IMR-90 (cell line): ENCODE measurements at regions not wholly inside any gene's neighbourhood (a gene's known extent, or its start where the extent isn't known, plus 50 kb on each side); places are given as distances from the start of the nearest gene placed in this dataset.
A peak's percentile ranks its signal among the peaks of the same experiment; 100 is the strongest.

ENCODE experiments used
- ATAC-seq: fragments of 200-7000 bp; cut with Tn5 transposase; 2 replicates; pipeline ENCODE4 v1.9.1; 2020; ENCODE audit warnings: low read depth, mild to moderate bottlenecking, moderate library complexity
- BruUV-seq: library from RNA; stranded (reverse); fragments of 400-500 nt; replicated peaks from 2 replicates; lab custom pipeline; 2021; lab: Mats Ljungman, UMichigan
- CTCF ChIA-PET: fragments of 300-600 bp; formaldehyde crosslinking; extraction: SDS; loops from one replicate; lab custom pipeline; 2021; ENCODE audit warnings: antibody characterized with exemption; lab: Yijun Ruan, JAX
- POLR2A ChIA-PET: fragments of 300-600 bp; sonication (Branson Sonifier 250); formaldehyde crosslinking; loops from one replicate; lab custom pipeline; 2022; ENCODE audit warnings: antibody characterized with exemption; ENCODE audit not compliant: unreplicated experiment; lab: Charles Lee
- DNase-seq: peaks from one replicate; pipeline ENCODE4 v3.0.0; 2013
- H2AFZ ChIP-seq: replicated peaks from 2 replicates; pipeline ENCODE3; 2013; ENCODE audit warnings: low read length, mild to moderate bottlenecking; ENCODE audit not compliant: poor library complexity
- H2AK5ac ChIP-seq: 2 replicates; pipeline ENCODE4 v1.6.1; 2013; ENCODE audit warnings: low read depth, low read length, inconsistent platforms
- H2AK9ac ChIP-seq: replicated peaks from 2 replicates; pipeline ENCODE3; 2013; ENCODE audit warnings: mild to moderate bottlenecking, low read depth, low read length, moderate library complexity; ENCODE audit not compliant: poor library complexity
- H2BK120ac ChIP-seq: 2 replicates; pipeline ENCODE4 v1.6.1; 2013; ENCODE audit warnings: low read depth, low read length, inconsistent platforms
- H2BK15ac ChIP-seq: 3 replicates; pipeline ENCODE4 v1.6.1; 2013; ENCODE audit warnings: low read depth, low read length, inconsistent platforms
- H2BK20ac ChIP-seq: 2 replicates; pipeline ENCODE4 v1.6.1; 2013; ENCODE audit warnings: low read depth, mild to moderate bottlenecking, inconsistent platforms, low read length, moderate library complexity
- H2BK5ac ChIP-seq: 2 replicates; pipeline ENCODE4 v1.6.1; 2013; ENCODE audit warnings: mild to moderate bottlenecking, low read depth, low read length, inconsistent platforms; ENCODE audit not compliant: poor library complexity, severe bottlenecking
- H3K14ac ChIP-seq: replicated peaks from 2 replicates; pipeline ENCODE4 v1.6.1; 2013; ENCODE audit warnings: low read depth, low read length, inconsistent platforms
- H3K18ac ChIP-seq: 2 replicates; pipeline ENCODE4 v1.6.1; 2013; ENCODE audit warnings: low read depth, low read length, control low read depth
- H3K23ac ChIP-seq: 2 replicates; pipeline ENCODE4 v1.6.1; 2013; ENCODE audit warnings: low read depth, low read length, inconsistent platforms
- H3K27ac ChIP-seq: 2 replicates; pipeline ENCODE4 v1.5.1; 2013; ENCODE audit warnings: mild to moderate bottlenecking, control low read depth, low read length; ENCODE audit not compliant: insufficient read depth
- H3K27me3 ChIP-seq: 2 replicates; pipeline ENCODE4 v1.6.1; 2013; ENCODE audit warnings: low read length; ENCODE audit not compliant: control insufficient read depth, insufficient read depth
- H3K36me3 ChIP-seq: 2 replicates; pipeline ENCODE4 v1.6.1; 2013; ENCODE audit warnings: low read length, mixed read lengths; ENCODE audit not compliant: control insufficient read depth, insufficient read depth
- H3K4ac ChIP-seq: 2 replicates; pipeline ENCODE4 v1.6.1; 2013; ENCODE audit warnings: low read depth, low read length, inconsistent platforms
- H3K4me1 ChIP-seq: 2 replicates; pipeline ENCODE4 v1.6.1; 2013; ENCODE audit warnings: low read length, mixed read lengths; ENCODE audit not compliant: control insufficient read depth, insufficient read depth
- H3K4me2 ChIP-seq: 2 replicates; pipeline ENCODE4 v1.6.1; 2013; ENCODE audit warnings: low read depth, mild to moderate bottlenecking, control low read depth, low read length, moderate library complexity
- H3K4me3 ChIP-seq: 2 replicates; pipeline ENCODE4 v1.5.1; 2013; ENCODE audit warnings: low read depth, mild to moderate bottlenecking, control low read depth, low read length, moderate library complexity; ENCODE audit not compliant: insufficient read depth
- H3K56ac ChIP-seq: 2 replicates; pipeline ENCODE4 v1.6.1; 2013; ENCODE audit warnings: low read length, inconsistent platforms; ENCODE audit not compliant: insufficient read depth; ENCODE audit errors: extremely low read depth
- H3K79me1 ChIP-seq, 2 experiments: 2 replicates each; pipeline ENCODE4 v1.6.1; 2013; ENCODE audit warnings: low read length in 2 of 2, inconsistent platforms in 1 of 2, low read depth in 1 of 2
- H3K9ac ChIP-seq: 2 replicates; pipeline ENCODE4 v1.6.1; 2013; ENCODE audit warnings: low read depth, low read length, control low read depth
- H3K9me1 ChIP-seq: 2 replicates; pipeline ENCODE4 v1.6.1; 2013; ENCODE audit warnings: low read length, inconsistent platforms; ENCODE audit not compliant: insufficient read depth
- H3K9me3 ChIP-seq: 2 replicates; pipeline ENCODE4 v1.6.1; 2013; ENCODE audit warnings: low read length; ENCODE audit not compliant: control insufficient read depth, insufficient read depth
- H4K20me1 ChIP-seq: 2 replicates; pipeline ENCODE4 v1.6.1; 2013; ENCODE audit warnings: low read length, inconsistent platforms; ENCODE audit not compliant: insufficient read depth
- H4K5ac ChIP-seq: 2 replicates; pipeline ENCODE4 v1.6.1; 2013; ENCODE audit warnings: mild to moderate bottlenecking, low read depth, low read length, control low read depth
- H4K8ac ChIP-seq, 2 experiments: 2 replicates each; pipeline ENCODE4 v1.6.1; 2013; ENCODE audit warnings: low read depth in 2 of 2, low read length in 2 of 2, control low read depth in 1 of 2, inconsistent platforms in 1 of 2
- H4K91ac ChIP-seq: 2 replicates; pipeline ENCODE4 v1.6.1; 2013; ENCODE audit warnings: low read depth, low read length, inconsistent platforms; ENCODE audit not compliant: insufficient read depth
- CEBPB ChIP-seq: IDR thresholded peaks from 2 replicates; pipeline ENCODE4 v1.6.1; 2012; ENCODE audit warnings: low read depth, low read length, improper control_type of control experiment
- CHD1 ChIP-seq: IDR thresholded peaks from 2 replicates; pipeline ENCODE4 v1.6.1; 2012; ENCODE audit warnings: low read depth, low read length, improper control_type of control experiment
- MAFK ChIP-seq: IDR thresholded peaks from 2 replicates; pipeline ENCODE4 v1.6.1; 2012; ENCODE audit warnings: low read depth, low read length, improper control_type of control experiment
- MXI1 ChIP-seq: IDR thresholded peaks from 2 replicates; pipeline ENCODE4 v1.6.1; 2012; ENCODE audit warnings: low read depth, mild to moderate bottlenecking, low read length, moderate library complexity, borderline replicate concordance
- POLR2A ChIP-seq: IDR thresholded peaks from 2 replicates; pipeline ENCODE4 v1.6.1; 2012; ENCODE audit warnings: mild to moderate bottlenecking, low read depth, low read length
- RCOR1 ChIP-seq: IDR thresholded peaks from 2 replicates; pipeline ENCODE4 v1.6.1; 2012; ENCODE audit warnings: mild to moderate bottlenecking, low read length, improper control_type of control experiment; ENCODE audit not compliant: insufficient replicate concordance
- RFX5 ChIP-seq: IDR thresholded peaks from 2 replicates; pipeline ENCODE4 v1.8.0; 2012; ENCODE audit warnings: low read depth, mild to moderate bottlenecking, low read length, moderate library complexity
- SMC3 ChIP-seq: fragments of 150-350 bp; IDR thresholded peaks from 2 replicates; pipeline ENCODE4 v1.6.1; 2016; ENCODE audit warnings: low read depth, mild to moderate bottlenecking, antibody characterized with exemption, low read length, moderate library complexity
- WGBS, 2 experiments: methylation state at CpG; one replicate each; pipeline versions ENCODE4 v1.1.5 to v1.1.7; 2013; ENCODE audit warnings: missing lambda C conversion rate in 2 of 2; ENCODE audit not compliant: insufficient read length in 1 of 2; ENCODE audit errors: extremely low coverage in 2 of 2; 5-methylcytosine and 5-hydroxymethylcytosine counted together
- dilution Hi-C: fragments of 300-500 bp; cut with HindIII; formaldehyde crosslinking; loops from one replicate; pipeline ENCODE4 v1.14.3; 2018; ENCODE audit warnings: low sequenced_read_pairs; ENCODE audit not compliant: unreplicated experiment
- in situ Hi-C: fragments of 300-500 bp; cut with MboI; formaldehyde crosslinking; loops from 3 replicates; pipeline ENCODE4 v1.14.3; 2019; ENCODE audit warnings: low sequenced_read_pairs, inconsistent platforms, mixed read lengths
- intact Hi-C: fragments of 100-400 bp; cut with micrococcal nuclease; formaldehyde crosslinking; loops from 2 replicates; pipeline ENCODE4 v1.10.0; 2022

DNA sequence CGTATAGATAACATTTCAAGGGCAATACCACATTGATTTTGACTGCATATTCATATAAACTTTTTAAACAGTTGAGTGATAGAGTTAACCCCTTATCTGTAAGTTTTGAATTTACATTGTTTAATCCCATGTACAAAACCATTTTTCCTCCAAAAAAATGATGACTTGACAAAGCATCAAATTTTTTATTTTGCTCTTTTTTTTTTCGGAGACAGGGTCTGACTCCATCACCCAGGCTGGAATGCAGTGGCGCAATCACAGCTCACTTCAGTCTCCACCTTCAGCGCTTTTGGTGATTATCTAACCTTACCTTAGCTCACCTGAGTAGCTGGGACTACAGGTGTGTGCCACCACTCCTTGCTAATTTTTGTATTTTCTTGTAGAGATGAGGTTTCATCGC is 1670.1 kb upstream of the CDH9 start:
- WGBS, 2 experiments, result 40% methylated on average over 1 of the region's 5 CpGs; no CpG with 5 or more reads in 1 of the 2 experiments
- intact Hi-C loops (no loop called here), dilution Hi-C loops (no loop called here), in situ Hi-C loops (no loop called here)
- no peak overlapping the region for H4K91ac ChIP-seq
- DNase-seq (no peak), ATAC-seq (no peak)
- H3K36me3 ChIP-seq, result no peaks in the 10 kb centered on the region
- no peak overlapping the region for H2AK9ac ChIP-seq
- H2AK5ac ChIP-seq, result no peak overlapping the region
- no peak overlapping the region for H2BK120ac ChIP-seq
- no peaks in the 10 kb centered on the region for H3K79me1 ChIP-seq
- no peak overlapping the region for H2AFZ ChIP-seq
- H2BK15ac ChIP-seq, result no peak overlapping the region
- BruUV-seq, result no TSS peak
- no peak overlapping the region for H3K18ac ChIP-seq
- no peak overlapping the region for H3K27ac ChIP-seq
- no peak overlapping the region for H4K5ac ChIP-seq
- H3K27me3 ChIP-seq, result no peaks in the 10 kb centered on the region
- no peak for TF ChIP-seq CEBPB
- TF ChIP-seq POLR2A, result no peak
- no peak for TF ChIP-seq CHD1
- peak; percentile 42 for TF ChIP-seq MAFK
- no peak for TF ChIP-seq RFX5
- TF ChIP-seq RCOR1, result no peak
- TF ChIP-seq MXI1, result no peak
- no peak for TF ChIP-seq SMC3
- H3K56ac ChIP-seq, result no peak overlapping the region
- H3K4me1 ChIP-seq, result no peaks in the 10 kb centered on the region
- no peak overlapping the region for H2BK5ac ChIP-seq
- no peak overlapping the region for H3K4ac ChIP-seq
- H3K23ac ChIP-seq, result no peak overlapping the region
- H3K14ac ChIP-seq, result no peak overlapping the region
- no peak overlapping the region for H3K4me3 ChIP-seq
- POLR2A ChIA-PET, result no interaction called here
- H2BK20ac ChIP-seq, result no peak overlapping the region
- CTCF ChIA-PET, result no interaction called here
- H3K4me2 ChIP-seq, result no peak overlapping the region
- H3K9me3 ChIP-seq, result peaks cover 2% of the 10 kb centered on the region; the same call in 1 of the 2 replicates
- H3K9me1 ChIP-seq, result no peaks in the 10 kb centered on the region
- no peak overlapping the region for H3K9ac ChIP-seq
- no peaks in the 10 kb centered on the region for H4K20me1 ChIP-seq
- H4K8ac ChIP-seq, result no peak overlapping the region
